GM23338 (cell line): ENCODE measurements at regions not wholly inside any gene's neighbourhood (a gene's known extent, or its start where the extent isn't known, plus 50 kb on each side); places are given as distances from the start of the nearest gene placed in this dataset.
A peak's percentile ranks its signal among the peaks of the same experiment; 100 is the strongest.

Source experiments
- NANOG ChIP-seq: IDR thresholded peaks from 2 replicates; pipeline ENCODE4 v1.6.1; 2016; ENCODE audit warnings: antibody characterized with exemption, borderline replicate concordance
- POLR2AphosphoS5 ChIP-seq: IDR thresholded peaks from 2 replicates; pipeline ENCODE4 v1.6.1; 2016; ENCODE audit warnings: antibody characterized with exemption, low read depth
- ZNF331 ChIP-seq: fragments of 250-450 bp; sonication (Bioruptor Pico); IDR thresholded peaks from 2 replicates; pipeline ENCODE4 v1.5.0; 2020; ENCODE audit warnings: low read depth, mild to moderate bottlenecking, moderate library complexity
- TF ChIP-seq, protein P1 (sequence below), 2 experiments: fragments of 200-600 bp in 1 of 2; sonication (generic) in 1 of 2; conservative IDR thresholded peaks; 2 replicates each; pipeline versions ENCODE4 v1.5.1 to v1.6.1; 2016 to 2017; ENCODE audit warnings: antibody characterized with exemption in 2 of 2, low read depth in 2 of 2, mild to moderate bottlenecking in 2 of 2, moderate library complexity in 1 of 2
- TF ChIP-seq, protein P2 (sequence below): IDR thresholded peaks from one replicate; pipeline ENCODE4 v1.6.1; 2018; ENCODE audit warnings: antibody characterized with exemption; ENCODE audit not compliant: unreplicated experiment

DNA sequence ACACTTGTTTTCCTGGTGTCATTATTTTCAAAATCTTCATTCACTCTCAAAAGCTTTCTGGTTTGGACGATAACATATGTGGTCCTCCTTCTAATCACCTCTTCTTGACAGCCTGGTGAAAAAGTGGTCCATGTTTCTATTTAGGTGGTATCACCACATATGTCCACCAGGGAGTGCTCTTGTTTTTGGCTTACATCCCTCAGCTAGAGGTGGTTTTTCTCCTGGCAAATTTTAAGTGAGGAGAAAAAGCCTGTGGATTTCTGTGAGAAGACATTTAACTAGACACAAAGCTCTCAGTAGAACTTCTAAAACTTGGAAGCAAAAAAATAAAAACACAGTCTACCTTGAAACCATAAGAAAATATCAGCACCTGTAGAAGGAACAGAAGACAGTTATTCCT is 58.0 kb upstream of the FRMPD4 start:
- TF ChIP-seq, protein P1, sequence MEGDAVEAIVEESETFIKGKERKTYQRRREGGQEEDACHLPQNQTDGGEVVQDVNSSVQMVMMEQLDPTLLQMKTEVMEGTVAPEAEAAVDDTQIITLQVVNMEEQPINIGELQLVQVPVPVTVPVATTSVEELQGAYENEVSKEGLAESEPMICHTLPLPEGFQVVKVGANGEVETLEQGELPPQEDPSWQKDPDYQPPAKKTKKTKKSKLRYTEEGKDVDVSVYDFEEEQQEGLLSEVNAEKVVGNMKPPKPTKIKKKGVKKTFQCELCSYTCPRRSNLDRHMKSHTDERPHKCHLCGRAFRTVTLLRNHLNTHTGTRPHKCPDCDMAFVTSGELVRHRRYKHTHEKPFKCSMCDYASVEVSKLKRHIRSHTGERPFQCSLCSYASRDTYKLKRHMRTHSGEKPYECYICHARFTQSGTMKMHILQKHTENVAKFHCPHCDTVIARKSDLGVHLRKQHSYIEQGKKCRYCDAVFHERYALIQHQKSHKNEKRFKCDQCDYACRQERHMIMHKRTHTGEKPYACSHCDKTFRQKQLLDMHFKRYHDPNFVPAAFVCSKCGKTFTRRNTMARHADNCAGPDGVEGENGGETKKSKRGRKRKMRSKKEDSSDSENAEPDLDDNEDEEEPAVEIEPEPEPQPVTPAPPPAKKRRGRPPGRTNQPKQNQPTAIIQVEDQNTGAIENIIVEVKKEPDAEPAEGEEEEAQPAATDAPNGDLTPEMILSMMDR (conservative IDR thresholded peaks at IDR 0.05; ENCODE audit: low read depth in 2 of 2), result peak; percentile 61 to 70
- no peak for TF ChIP-seq ZNF331
- no peak for TF ChIP-seq NANOG
- no peak for TF ChIP-seq POLR2AphosphoS5
- TF ChIP-seq, protein P2, sequence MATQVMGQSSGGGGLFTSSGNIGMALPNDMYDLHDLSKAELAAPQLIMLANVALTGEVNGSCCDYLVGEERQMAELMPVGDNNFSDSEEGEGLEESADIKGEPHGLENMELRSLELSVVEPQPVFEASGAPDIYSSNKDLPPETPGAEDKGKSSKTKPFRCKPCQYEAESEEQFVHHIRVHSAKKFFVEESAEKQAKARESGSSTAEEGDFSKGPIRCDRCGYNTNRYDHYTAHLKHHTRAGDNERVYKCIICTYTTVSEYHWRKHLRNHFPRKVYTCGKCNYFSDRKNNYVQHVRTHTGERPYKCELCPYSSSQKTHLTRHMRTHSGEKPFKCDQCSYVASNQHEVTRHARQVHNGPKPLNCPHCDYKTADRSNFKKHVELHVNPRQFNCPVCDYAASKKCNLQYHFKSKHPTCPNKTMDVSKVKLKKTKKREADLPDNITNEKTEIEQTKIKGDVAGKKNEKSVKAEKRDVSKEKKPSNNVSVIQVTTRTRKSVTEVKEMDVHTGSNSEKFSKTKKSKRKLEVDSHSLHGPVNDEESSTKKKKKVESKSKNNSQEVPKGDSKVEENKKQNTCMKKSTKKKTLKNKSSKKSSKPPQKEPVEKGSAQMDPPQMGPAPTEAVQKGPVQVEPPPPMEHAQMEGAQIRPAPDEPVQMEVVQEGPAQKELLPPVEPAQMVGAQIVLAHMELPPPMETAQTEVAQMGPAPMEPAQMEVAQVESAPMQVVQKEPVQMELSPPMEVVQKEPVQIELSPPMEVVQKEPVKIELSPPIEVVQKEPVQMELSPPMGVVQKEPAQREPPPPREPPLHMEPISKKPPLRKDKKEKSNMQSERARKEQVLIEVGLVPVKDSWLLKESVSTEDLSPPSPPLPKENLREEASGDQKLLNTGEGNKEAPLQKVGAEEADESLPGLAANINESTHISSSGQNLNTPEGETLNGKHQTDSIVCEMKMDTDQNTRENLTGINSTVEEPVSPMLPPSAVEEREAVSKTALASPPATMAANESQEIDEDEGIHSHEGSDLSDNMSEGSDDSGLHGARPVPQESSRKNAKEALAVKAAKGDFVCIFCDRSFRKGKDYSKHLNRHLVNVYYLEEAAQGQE, result no peak
